ENCODE measurements at regions not wholly inside any gene's neighbourhood (a gene's known extent, or its start where the extent isn't known, plus 50 kb on each side); places are given as distances from the start of the nearest gene placed in this dataset.
"Not testable (repeated sequence)": the region's sequence is repeated elsewhere in the genome, so short reads cannot be mapped to it uniquely, and the experiment has no call there.

DNA sequence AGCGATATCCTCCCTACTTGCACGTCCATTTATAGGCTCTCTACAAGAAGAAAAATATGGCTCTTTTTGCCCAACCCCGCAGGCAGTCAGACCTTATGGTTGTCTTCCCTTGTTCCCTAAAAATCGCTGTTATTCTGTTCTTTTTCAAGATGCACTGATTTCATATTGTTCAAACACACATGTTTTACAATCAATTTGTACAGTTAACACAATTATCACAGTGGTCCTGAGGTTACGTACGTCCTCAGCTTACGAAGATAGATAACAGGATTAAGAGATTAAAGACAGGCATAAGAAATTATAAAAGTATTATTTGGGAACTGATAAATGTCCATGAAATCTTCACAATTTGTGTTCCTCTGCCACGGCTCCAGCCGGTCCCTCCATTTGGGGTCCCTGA lies 468.9 kb upstream of the PIK3R1 start:
- not testable (repeated sequence) for H3K36me3 ChIP-seq (replicated peaks in 1 of 2; ENCODE audit: control insufficient read depth in 2 of 2, insufficient read depth in 2 of 2, low read length in 2 of 2); H3K23ac ChIP-seq (ENCODE audit: low read depth, low read length, poor library complexity); H2BK12ac ChIP-seq (ENCODE audit: low read length); H3K79me1 ChIP-seq (ENCODE audit: low read depth, low read length); H3K27ac ChIP-seq (replicated peaks; ENCODE audit: low read length); DNase-seq (ENCODE audit: low spot score); H3K4me3 ChIP-seq (ENCODE audit: low read length in 2 of 2); H3K27me3 ChIP-seq (ENCODE audit: control insufficient read depth in 3 of 3, insufficient read depth in 3 of 3, low read depth in 1 of 3, low read length in 3 of 3); H4K8ac ChIP-seq (ENCODE audit: low read depth, low read length); H3K9ac ChIP-seq (ENCODE audit: low read depth, low read length, poor library complexity); H2BK5ac ChIP-seq (ENCODE audit: low read length); H3K4me1 ChIP-seq (ENCODE audit: control insufficient read depth in 2 of 2, insufficient read depth in 1 of 2, low read depth in 1 of 2, low read length in 2 of 2); H3K4me2 ChIP-seq (ENCODE audit: insufficient read depth, low read length, poor library complexity, severe bottlenecking); H4K91ac ChIP-seq (ENCODE audit: low read depth, low read length, poor library complexity); H3K9me3 ChIP-seq (replicated peaks in 1 of 2; ENCODE audit: control insufficient read depth in 2 of 2, insufficient read depth in 1 of 2, low read depth in 1 of 2, low read length in 2 of 2); H3K18ac ChIP-seq (ENCODE audit: low read length); H2AFZ ChIP-seq (ENCODE audit: low read length); H2BK120ac ChIP-seq (ENCODE audit: low read depth, low read length); H2AK5ac ChIP-seq (ENCODE audit: low read depth, low read length); H2BK15ac ChIP-seq (ENCODE audit: low read length); H3K4ac ChIP-seq (ENCODE audit: low read length); H3K14ac ChIP-seq (ENCODE audit: low read length)
- WGBS, 2 donors (ENCODE audit: extremely low coverage in 2 of 2, insufficient read length in 2 of 2, insufficient replicate concordance in 1 of 2): no CpG with 5 or more reads among the region's 9 CpGs

- no peak overlapping the region for H3K4ac ChIP-seq (ENCODE audit: low read length)
- no peak overlapping the region for H3K27ac ChIP-seq (replicated peaks; ENCODE audit: low read length)
- H3K23ac ChIP-seq (ENCODE audit: low read depth, low read length, poor library complexity): no peak overlapping the region
- H3K4me1 ChIP-seq (ENCODE audit: control insufficient read depth in 2 of 2, insufficient read depth in 1 of 2, low read depth in 1 of 2, low read length in 2 of 2): no peaks in the 10 kb centered on the region
- no peaks in the 10 kb centered on the region for H3K27me3 ChIP-seq (ENCODE audit: control insufficient read depth in 3 of 3, insufficient read depth in 3 of 3, low read depth in 1 of 3, low read length in 3 of 3)
- no peak overlapping the region for H2BK120ac ChIP-seq (ENCODE audit: low read depth, low read length)
- H3K9ac ChIP-seq (ENCODE audit: low read depth, low read length, poor library complexity): no peak overlapping the region
- no peak overlapping the region for H2BK15ac ChIP-seq (ENCODE audit: low read length)
- no peak overlapping the region for H3K18ac ChIP-seq (ENCODE audit: low read length)
- H3K4me3 ChIP-seq (ENCODE audit: low read length in 2 of 2): no peak overlapping the region
- H4K91ac ChIP-seq (ENCODE audit: low read depth, low read length, poor library complexity): no peak overlapping the region
- H3K79me1 ChIP-seq (ENCODE audit: low read depth, low read length): peaks cover 1% of the 10 kb centered on the region
- H3K14ac ChIP-seq (ENCODE audit: low read length): no peak overlapping the region
- no CpG with 5 or more reads among the region's 2 CpGs for WGBS, 2 donors (ENCODE audit: extremely low coverage in 2 of 2, insufficient read length in 2 of 2, insufficient replicate concordance in 1 of 2)
- H3K36me3 ChIP-seq (replicated peaks in 1 of 2; ENCODE audit: control insufficient read depth in 2 of 2, insufficient read depth in 2 of 2, low read length in 2 of 2): peaks cover 0 to 3% of the 10 kb centered on the region in 2 donors
- H2AFZ ChIP-seq (ENCODE audit: low read length): no peak overlapping the region
- peaks cover 3 to 4% of the 10 kb centered on the region in 2 donors for H3K9me3 ChIP-seq (replicated peaks in 1 of 2; ENCODE audit: control insufficient read depth in 2 of 2, insufficient read depth in 1 of 2, low read depth in 1 of 2, low read length in 2 of 2)
- no peak overlapping the region for H2AK5ac ChIP-seq (ENCODE audit: low read depth, low read length)
- no peak overlapping the region for H2BK5ac ChIP-seq (ENCODE audit: low read length)
- H4K8ac ChIP-seq (ENCODE audit: low read depth, low read length): no peak overlapping the region
- H2BK12ac ChIP-seq (ENCODE audit: low read length): no peak overlapping the region
- no peak overlapping the region for H3K4me2 ChIP-seq (ENCODE audit: insufficient read depth, low read length, poor library complexity, severe bottlenecking)
- DNase-seq (ENCODE audit: low spot score): no peak
These were observed 469.5 kb upstream of the PIK3R1 start for GRCh38 chr5:67746103-67746502.

GRCh38 chr5:67732921-67733320 lies 482.6 kb upstream of the PIK3R1 start:
- no peak overlapping the region for H3K18ac ChIP-seq (ENCODE audit: low read length)
- H3K79me1 ChIP-seq (ENCODE audit: low read depth, low read length): no peaks in the 10 kb centered on the region
- H2AK5ac ChIP-seq (ENCODE audit: low read depth, low read length): no peak overlapping the region
- H2BK15ac ChIP-seq (ENCODE audit: low read length): no peak overlapping the region
- H3K4me2 ChIP-seq (ENCODE audit: insufficient read depth, low read length, poor library complexity, severe bottlenecking): no peak overlapping the region
- H3K9ac ChIP-seq (ENCODE audit: low read depth, low read length, poor library complexity): no peak overlapping the region
- H4K8ac ChIP-seq (ENCODE audit: low read depth, low read length): no peak overlapping the region
- H2BK12ac ChIP-seq (ENCODE audit: low read length): no peak overlapping the region
- H2BK120ac ChIP-seq (ENCODE audit: low read depth, low read length): no peak overlapping the region
- H2AFZ ChIP-seq (ENCODE audit: low read length): no peak overlapping the region
- no peaks in the 10 kb centered on the region for H3K36me3 ChIP-seq (replicated peaks in 1 of 2; ENCODE audit: control insufficient read depth in 2 of 2, insufficient read depth in 2 of 2, low read length in 2 of 2)
- H3K27ac ChIP-seq (replicated peaks; ENCODE audit: low read length): no peak overlapping the region
- no peak overlapping the region for H4K91ac ChIP-seq (ENCODE audit: low read depth, low read length, poor library complexity)
- peaks cover 0 to 2% of the 10 kb centered on the region in 2 donors for H3K9me3 ChIP-seq (replicated peaks in 1 of 2; ENCODE audit: control insufficient read depth in 2 of 2, insufficient read depth in 1 of 2, low read depth in 1 of 2, low read length in 2 of 2)
- no CpG with 5 or more reads among the region's 2 CpGs for WGBS, 2 donors (ENCODE audit: extremely low coverage in 2 of 2, insufficient read length in 2 of 2, insufficient replicate concordance in 1 of 2)
- no peak overlapping the region for H2BK5ac ChIP-seq (ENCODE audit: low read length)
- no peaks in the 10 kb centered on the region for H3K27me3 ChIP-seq (ENCODE audit: control insufficient read depth in 3 of 3, insufficient read depth in 3 of 3, low read depth in 1 of 3, low read length in 3 of 3)
- no peak overlapping the region for H3K14ac ChIP-seq (ENCODE audit: low read length)
- no peak overlapping the region for H3K23ac ChIP-seq (ENCODE audit: low read depth, low read length, poor library complexity)
- H3K4me1 ChIP-seq (ENCODE audit: control insufficient read depth in 2 of 2, insufficient read depth in 1 of 2, low read depth in 1 of 2, low read length in 2 of 2): peaks cover 2 to 6% of the 10 kb centered on the region in 2 donors
- DNase-seq (ENCODE audit: low spot score): no peak
- H3K4ac ChIP-seq (ENCODE audit: low read length): no peak overlapping the region
- no peak overlapping the region for H3K4me3 ChIP-seq (ENCODE audit: low read length in 2 of 2)

DNA sequence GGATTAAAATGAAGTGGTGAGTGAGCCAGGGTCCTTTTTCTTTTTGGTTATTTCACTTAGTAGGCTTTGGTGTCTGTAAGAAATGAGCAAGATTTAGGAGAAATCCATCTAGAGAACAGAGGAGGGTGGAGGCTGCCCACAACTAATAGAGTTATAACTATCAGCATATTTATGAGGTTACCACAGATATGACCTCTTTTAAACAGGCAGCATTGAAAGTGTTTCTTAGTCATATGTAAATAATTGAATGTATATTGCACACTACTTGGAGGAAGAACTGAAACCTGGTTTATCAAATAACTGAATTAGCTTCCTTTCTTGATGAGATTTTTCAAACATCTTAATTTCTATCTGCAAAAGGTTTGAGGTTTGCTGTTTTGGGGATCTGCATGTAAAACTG lies 483.1 kb upstream of the PIK3R1 start:
- Histone ChIP-seq H2BK120ac (ENCODE audit: low read depth, low read length) (no peak overlapping the region), H4K8ac (ENCODE audit: low read depth, low read length) (no peak overlapping the region), H2BK15ac (ENCODE audit: low read length) (no peak overlapping the region), H3K23ac (ENCODE audit: low read depth, low read length, poor library complexity) (no peak overlapping the region), H3K14ac (ENCODE audit: low read length) (no peak overlapping the region), H3K27ac (replicated peaks; ENCODE audit: low read length) (no peak overlapping the region), H2AK5ac (ENCODE audit: low read depth, low read length) (no peak overlapping the region), H2BK12ac (ENCODE audit: low read length) (no peak overlapping the region), H3K9ac (ENCODE audit: low read depth, low read length, poor library complexity) (no peak overlapping the region), H3K79me1 (ENCODE audit: low read depth, low read length) (no peaks in the 10 kb centered on the region), H2AFZ (ENCODE audit: low read length) (no peak overlapping the region), H3K4ac (ENCODE audit: low read length) (no peak overlapping the region), H4K91ac (ENCODE audit: low read depth, low read length, poor library complexity) (no peak overlapping the region), H3K4me3 (ENCODE audit: low read length in 2 of 2) (no peak overlapping the region), H2BK5ac (ENCODE audit: low read length) (no peak overlapping the region), H3K18ac (ENCODE audit: low read length) (no peak overlapping the region), H3K9me3 (replicated peaks in 1 of 2; ENCODE audit: control insufficient read depth in 2 of 2, insufficient read depth in 1 of 2, low read depth in 1 of 2, low read length in 2 of 2) (peaks cover 0 to 2% of the 10 kb centered on the region in 2 donors), H3K4me2 (ENCODE audit: insufficient read depth, low read length, poor library complexity, severe bottlenecking) (no peak overlapping the region), H3K27me3 (ENCODE audit: control insufficient read depth in 3 of 3, insufficient read depth in 3 of 3, low read depth in 1 of 3, low read length in 3 of 3) (no peaks in the 10 kb centered on the region), H3K4me1 (ENCODE audit: control insufficient read depth in 2 of 2, insufficient read depth in 1 of 2, low read depth in 1 of 2, low read length in 2 of 2) (peaks cover 2 to 6% of the 10 kb centered on the region in 2 donors), H3K36me3 (replicated peaks in 1 of 2; ENCODE audit: control insufficient read depth in 2 of 2, insufficient read depth in 2 of 2, low read length in 2 of 2) (no peaks in the 10 kb centered on the region)
- DNase-seq (ENCODE audit: low spot score): no peak
